Psoas muscle (tissue), 7 donors: ENCODE measurements at regions not wholly inside any gene's neighbourhood (a gene's known extent, or its start where the extent isn't known, plus 50 kb on each side); places are given as distances from the start of the nearest gene placed in this dataset.

Source experiments
- ATAC-seq, 4 donors: fragments of 200-7000 bp; cut with Tn5 transposase; one replicate each; pipeline ENCODE4 v1.9.1; 2020; ENCODE audit warnings: moderate library complexity in 3 of 4, mild to moderate bottlenecking in 2 of 4
- DNase-seq, 2 donors: peaks; one replicate each; pipeline ENCODE4 v3.0.0-alpha.2; 2020
- H3K27ac ChIP-seq: fragments of 200-600 bp; one replicate; pipeline ENCODE4 v1.8.0; 2022
- H3K27me3 ChIP-seq, 3 donors: fragments of 200-600 bp in 1 of 3; one replicate each; pipeline versions ENCODE4 v1.6.1 to v1.8.0; 2013 to 2022; ENCODE audit warnings: low read length in 2 of 3, mild to moderate bottlenecking in 2 of 3, moderate library complexity in 1 of 3; ENCODE audit not compliant: insufficient read depth in 3 of 3
- H3K36me3 ChIP-seq, 2 donors: fragments of 200-600 bp in 1 of 2; one replicate each; pipeline versions ENCODE4 v1.6.1 to v1.8.0; 2013 to 2022; ENCODE audit warnings: low read depth in 1 of 2, mild to moderate bottlenecking in 1 of 2, moderate library complexity in 1 of 2; ENCODE audit not compliant: insufficient read depth in 1 of 2
- H3K4me1 ChIP-seq: fragments of 200-600 bp; one replicate; pipeline ENCODE4 v1.8.0; 2022
- H3K4me3 ChIP-seq: fragments of 200-600 bp; one replicate; pipeline ENCODE4 v1.8.0; 2022; ENCODE audit warnings: mild to moderate bottlenecking
- H3K9me3 ChIP-seq: fragments of 200-600 bp; one replicate; pipeline ENCODE4 v1.8.0; 2022
- CTCF ChIP-seq: fragments of 200-600 bp; IDR thresholded peaks from one replicate; pipeline ENCODE4 v1.8.0; 2022; ENCODE audit warnings: antibody characterized with exemption
- WGBS, 3 donors: extraction: QIAGEN DNeasy Blood & Tissue Kit; methylation state at CpG; one replicate each; pipeline versions ENCODE4 v1.1.6 to v1.1.7; 2013; 5-methylcytosine and 5-hydroxymethylcytosine counted together
- intact Hi-C, 2 donors: fragments of 100-400 bp; cut with DNase I; formaldehyde crosslinking; loops; one replicate each; pipeline versions ENCODE4 v1.11.0 to v1.14.2; 2022
- donor health status: healthy with polysubstance abuse.
- donor health status: DM: no; HTN: no; CAD: no; lungs with moderate emphysema.
- donor health status: Bipolar disorder and iron deficiency.
- donor health status: healthy.
- donor health status: DM: yes; HTN: yes; CAD: no.
- donor health status: DM: no; HTN: no; CAD: no.
- donor health status: DM: yes; HTN: yes; CAD: no.

- H3K27ac ChIP-seq: no peak overlapping the region
- intact Hi-C loops: loop anchor here (5.0 to 10.0 kb wide), 4 partner anchors 115 to 452 kb away; no protein-coding TSS in a partner anchor
- ATAC-seq: no peak
- DNase-seq: no peak
- no peaks in the 10 kb centered on the region for H3K4me1 ChIP-seq
- TF ChIP-seq CTCF: no peak
- no peaks in the 10 kb centered on the region for H3K27me3 ChIP-seq
- no peak overlapping the region for H3K4me3 ChIP-seq
- WGBS, 3 donors: 83 to 92% (median 89%) methylated on average over 5 of the region's 5 CpGs
- no peaks in the 10 kb centered on the region for H3K36me3 ChIP-seq
- no peaks in the 10 kb centered on the region for H3K9me3 ChIP-seq
Observed at GRCh38 chr3:124469555-124469954, 260.7 kb upstream of the UMPS start.

GRCh38 chr3:124478830-124479229 is 251.4 kb upstream of the UMPS start:
- no peaks in the 10 kb centered on the region for H3K27me3 ChIP-seq
- intact Hi-C loops: no loop called here
- no peak for TF ChIP-seq CTCF
- no peak overlapping the region for H3K4me3 ChIP-seq
- no peak overlapping the region for H3K27ac ChIP-seq
- no peaks in the 10 kb centered on the region for H3K9me3 ChIP-seq
- H3K36me3 ChIP-seq: peaks cover 0 to 26% of the 10 kb centered on the region in 2 donors
- DNase-seq (no peak), ATAC-seq (no peak)
- WGBS, 3 donors: 94 to 99% (median 95%) methylated on average over 2 of the region's 2 CpGs
- H3K4me1 ChIP-seq: no peaks in the 10 kb centered on the region

- no peak for TF ChIP-seq CTCF
- intact Hi-C loops: no loop called here
- WGBS, 3 donors: 81 to 97% (median 85%) methylated on average over 2 of the region's 2 CpGs
- Histone ChIP-seq H3K27me3 (no peaks in the 10 kb centered on the region), H3K4me3 (no peak overlapping the region), H3K4me1 (no peaks in the 10 kb centered on the region), H3K36me3 (peaks cover 0 to 17% of the 10 kb centered on the region in 2 donors), H3K9me3 (no peaks in the 10 kb centered on the region), H3K27ac (no peak overlapping the region)
- no peak for ATAC-seq
- DNase-seq: no peak
Observed at GRCh38 chr3:124483915-124484470, 246.3 kb upstream of the UMPS start.

- Histone ChIP-seq H3K4me3 (no peak overlapping the region), H3K4me1 (no peaks in the 10 kb centered on the region), H3K36me3 (peaks cover 0 to 14% of the 10 kb centered on the region in 2 donors), H3K9me3 (no peaks in the 10 kb centered on the region), H3K27me3 (no peaks in the 10 kb centered on the region), H3K27ac (no peak overlapping the region)
- no peak for DNase-seq
- no peak for TF ChIP-seq CTCF
- intact Hi-C loops: no loop called here
- WGBS, 3 donors: 66 to 74% (median 70%) methylated on average over 2 of the region's 2 CpGs
- no peak for ATAC-seq
Observed at GRCh38 chr3:124486324-124486723, 243.9 kb upstream of the UMPS start.

GRCh38 chr3:124489506-124489905 is 240.7 kb upstream of the UMPS start:
- peaks cover 0 to 5% of the 10 kb centered on the region in 2 donors for H3K36me3 ChIP-seq
- TF ChIP-seq CTCF: no peak
- no peak overlapping the region for H3K4me3 ChIP-seq
- H3K4me1 ChIP-seq: no peaks in the 10 kb centered on the region
- H3K27ac ChIP-seq: no peak overlapping the region
- H3K9me3 ChIP-seq: no peaks in the 10 kb centered on the region
- DNase-seq (no peak), ATAC-seq (no peak)
- intact Hi-C loops: no loop called here
- H3K27me3 ChIP-seq: no peaks in the 10 kb centered on the region
